Calu3 (cell line): ENCODE measurements at regions not wholly inside any gene's neighbourhood (a gene's known extent, or its start where the extent isn't known, plus 50 kb on each side); places are given as distances from the start of the nearest gene placed in this dataset.
"Not testable (repeated sequence)": the region's sequence is repeated elsewhere in the genome, so short reads cannot be mapped to it uniquely, and the experiment has no call there.

ENCODE experiments used
- BruUV-seq: library from RNA; stranded (reverse); fragments of 400-500 nt; replicated peaks from 2 replicates; lab custom pipeline; 2021; lab: Mats Ljungman, UMichigan
- CTCF ChIA-PET: fragments of 300-600 bp; sonication (Branson Sonifier 250); formaldehyde crosslinking; loops from one replicate; lab custom pipeline; 2022; ENCODE audit warnings: antibody characterized with exemption; lab: Charles Lee
- DNase-seq: peaks from one replicate; pipeline ENCODE4 v3.0.0; 2022
- H3K27ac Mint-ChIP-seq: one replicate; pipeline ENCODE4 v1.8.0; 2022; ENCODE audit warnings: mixed read lengths; ENCODE audit not compliant: unreplicated experiment
- H3K27me3 Mint-ChIP-seq: one replicate; pipeline ENCODE4 v1.8.0; 2022; ENCODE audit warnings: mixed read lengths; ENCODE audit not compliant: unreplicated experiment
- H3K36me3 Mint-ChIP-seq: one replicate; pipeline ENCODE4 v1.8.0; 2022; ENCODE audit warnings: mild to moderate bottlenecking, moderate library complexity, mixed read lengths; ENCODE audit not compliant: insufficient read depth, unreplicated experiment
- H3K4me1 Mint-ChIP-seq: one replicate; pipeline ENCODE4 v1.8.0; 2022; ENCODE audit warnings: mild to moderate bottlenecking, low read depth, mixed read lengths; ENCODE audit not compliant: unreplicated experiment
- H3K4me3 Mint-ChIP-seq: one replicate; pipeline ENCODE4 v1.8.0; 2022; ENCODE audit warnings: mild to moderate bottlenecking, low read depth, moderate library complexity, mixed read lengths; ENCODE audit not compliant: unreplicated experiment
- H3K9me3 Mint-ChIP-seq: one replicate; pipeline ENCODE4 v1.8.0; 2022; ENCODE audit warnings: low read depth, mixed read lengths; ENCODE audit not compliant: unreplicated experiment
- CTCF ChIP-seq: fragments of 200-600 bp; IDR thresholded peaks from one replicate; pipeline ENCODE4 v1.8.0; 2022; ENCODE audit warnings: antibody characterized with exemption; ENCODE audit not compliant: unreplicated experiment
- intact Hi-C: fragments of 100-400 bp; cut with micrococcal nuclease; formaldehyde crosslinking; loops from one replicate; pipeline ENCODE4 v1.10.0; 2022; ENCODE audit not compliant: unreplicated experiment

- Mint-ChIP-seq H3K4me1 (no peaks in the 10 kb centered on the region), H3K27ac (no peak overlapping the region), H3K4me3 (no peak overlapping the region), H3K27me3 (no peaks in the 10 kb centered on the region), H3K9me3 (peaks cover 2% of the 10 kb centered on the region), H3K36me3 (no peaks in the 10 kb centered on the region)
- no peak for TF ChIP-seq CTCF
- CTCF ChIA-PET, result no interaction called here
- DNase-seq, result no peak
- intact Hi-C loops, result loop anchor here (10.0 kb wide), 1 partner anchor 51 kb away; no protein-coding TSS in a partner anchor
- BruUV-seq, result no TSS peak
These were observed 606.8 kb downstream of the EPHA3 start for GRCh38 chr3:89714237-89714636.

GRCh38 chr3:89740080-89740880, 632.9 kb downstream of the EPHA3 start:
- CTCF ChIA-PET, result no interaction called here
- Mint-ChIP-seq H3K9me3 (peaks cover 4% of the 10 kb centered on the region), H3K27ac (no peak overlapping the region), H3K4me1 (no peaks in the 10 kb centered on the region), H3K4me3 (no peak overlapping the region), H3K27me3 (no peaks in the 10 kb centered on the region), H3K36me3 (no peaks in the 10 kb centered on the region)
- intact Hi-C loops, result loop anchor here (10.0 kb wide), 2 partner anchors 45 to 55 kb away; no protein-coding TSS in a partner anchor
- no peak for DNase-seq
- TF ChIP-seq CTCF, result no peak
- BruUV-seq, result no TSS peak

- H3K4me1 Mint-ChIP-seq, result no peaks in the 10 kb centered on the region
- no peak overlapping the region for H3K4me3 Mint-ChIP-seq
- H3K9me3 Mint-ChIP-seq, result peaks cover 4% of the 10 kb centered on the region
- no peaks in the 10 kb centered on the region for H3K27me3 Mint-ChIP-seq
- no peak for TF ChIP-seq CTCF
- no TSS peak for BruUV-seq
- intact Hi-C loops, result loop anchor here (10.0 kb wide), 2 partner anchors 46 to 54 kb away; no protein-coding TSS in a partner anchor
- no peak overlapping the region for H3K27ac Mint-ChIP-seq
- CTCF ChIA-PET, result no interaction called here
- H3K36me3 Mint-ChIP-seq, result no peaks in the 10 kb centered on the region
- no peak for DNase-seq
These were observed 633.4 kb downstream of the EPHA3 start for GRCh38 chr3:89740881-89741177.

GRCh38 chr3:89742546-89742945, 635.1 kb downstream of the EPHA3 start:
- no peak for TF ChIP-seq CTCF
- Mint-ChIP-seq H3K27me3 (no peaks in the 10 kb centered on the region), H3K4me3 (no peak overlapping the region), H3K36me3 (peaks cover 4% of the 10 kb centered on the region), H3K27ac (no peak overlapping the region), H3K4me1 (no peaks in the 10 kb centered on the region), H3K9me3 (peaks cover 4% of the 10 kb centered on the region)
- CTCF ChIA-PET, result no interaction called here
- intact Hi-C loops, result loop anchor here (10.0 kb wide), 2 partner anchors 48 to 52 kb away; no protein-coding TSS in a partner anchor
- BruUV-seq, result no TSS peak
- DNase-seq, result no peak

GRCh38 chr3:89747541-89748278, 640.3 kb downstream of the EPHA3 start:
- not testable (repeated sequence) for H3K9me3 Mint-ChIP-seq
- peak; percentile 33 for DNase-seq

More at GRCh38 chr3:89747541-89748278, 640.3 kb downstream of the EPHA3 start:
- H3K36me3 Mint-ChIP-seq, H3K27me3 Mint-ChIP-seq, BruUV-seq, H3K4me1 Mint-ChIP-seq, CTCF ChIA-PET: not testable (repeated sequence)
- H3K27ac Mint-ChIP-seq, result peak overlapping the region; percentile 80
- intact Hi-C loops, result loop anchor here (10.0 kb wide), 2 partner anchors 47 to 53 kb away; no protein-coding TSS in a partner anchor
- peak overlapping the region; percentile 80 for H3K4me3 Mint-ChIP-seq
